A549 (cell line): ENCODE measurements at regions not wholly inside any gene's neighbourhood (a gene's known extent, or its start where the extent isn't known, plus 50 kb on each side); places are given as distances from the start of the nearest gene placed in this dataset.

ENCODE experiments used
- BHLHE40 ChIP-seq: IDR thresholded peaks from 2 replicates; pipeline ENCODE4 v1.6.1; 2012; ENCODE audit warnings: low read depth, low read length, inconsistent platforms
- CTCF ChIP-seq: fragments of >200 bp; sonication (Bioruptor Twin); formaldehyde crosslinking; IDR thresholded peaks from 3 replicates; pipeline ENCODE4 v1.5.1; 2016
- ELK1 ChIP-seq: fragments of 150-350 bp; IDR thresholded peaks from 2 replicates; pipeline ENCODE4 v1.6.1; 2014; ENCODE audit warnings: low read depth, mild to moderate bottlenecking, low read length
- EP300 ChIP-seq, 2 experiments: fragments of >200 bp; sonication (Bioruptor Twin); formaldehyde crosslinking; IDR thresholded peaks; 2 replicates in 1 of 2; 3 replicates in 1 of 2; pipeline ENCODE4 v1.6.1; 2016 to 2017
- MAFK ChIP-seq: fragments of 450-650 bp; IDR thresholded peaks from 2 replicates; pipeline ENCODE4 v1.6.1; 2014; ENCODE audit not compliant: partially characterized antibody
- MAX ChIP-seq: IDR thresholded peaks from 2 replicates; pipeline ENCODE4 v1.6.1; 2012
- MAZ ChIP-seq: fragments of 150-350 bp; IDR thresholded peaks from 2 replicates; pipeline ENCODE4 v1.6.1; 2014; ENCODE audit warnings: antibody characterized with exemption, low read depth, low read length, borderline replicate concordance
- POLR2A ChIP-seq: IDR thresholded peaks from 2 replicates; pipeline ENCODE4 v1.6.1; 2012; ENCODE audit warnings: mild to moderate bottlenecking, low read length
- POLR2AphosphoS2 ChIP-seq: conservative IDR thresholded peaks from 2 replicates; pipeline ENCODE4 v1.6.1; 2012; ENCODE audit warnings: low read length, improper control_type of control experiment, inconsistent platforms
- RAD21 ChIP-seq, 2 experiments: fragments of >200 bp in 1 of 2; sonication (Bioruptor Twin) in 1 of 2; formaldehyde crosslinking in 1 of 2; IDR thresholded peaks in 1 of 2; conservative IDR thresholded peaks in 1 of 2; 2 replicates in 1 of 2; 3 replicates in 1 of 2; pipeline ENCODE4 v1.6.1; 2012 to 2018; ENCODE audit warnings: inconsistent platforms in 1 of 2
- REST ChIP-seq: fragments of 200-600 bp; sonication (generic); IDR thresholded peaks from 2 replicates; pipeline ENCODE4 v1.6.1; 2016; ENCODE audit warnings: antibody characterized with exemption, mild to moderate bottlenecking, moderate library complexity
- RFX5 ChIP-seq: fragments of 450-650 bp; IDR thresholded peaks from 2 replicates; pipeline ENCODE4 v1.7.1; 2014; ENCODE audit warnings: antibody characterized with exemption, mild to moderate bottlenecking, moderate library complexity
- USF2 ChIP-seq: fragments of 450-650 bp; IDR thresholded peaks from 2 replicates; pipeline ENCODE4 v1.6.1; 2014; ENCODE audit warnings: antibody characterized with exemption
- ZFP36 ChIP-seq: fragments of 450-650 bp; IDR thresholded peaks from 2 replicates; pipeline ENCODE4 v1.6.1; 2014; ENCODE audit warnings: borderline replicate concordance; ENCODE audit not compliant: partially characterized antibody

- no peak for TF ChIP-seq REST
- TF ChIP-seq CTCF = no peak
- TF ChIP-seq ZFP36 = no peak
- no peak for TF ChIP-seq BHLHE40
- no peak for TF ChIP-seq MAX
- TF ChIP-seq USF2 = no peak
- TF ChIP-seq MAFK = no peak
- no peak for TF ChIP-seq RAD21 (conservative IDR thresholded peaks at IDR 0.05 in 1 of 2, IDR thresholded peaks at IDR 0.05 in 1 of 2)
- no peak for TF ChIP-seq POLR2AphosphoS2
- no peak for TF ChIP-seq MAZ
- no peak for TF ChIP-seq EP300 (IDR thresholded peaks at IDR 0.05)
- TF ChIP-seq POLR2A = no peak
- no peak for TF ChIP-seq ELK1
- TF ChIP-seq RFX5 = no peak
Measured at GRCh38 chr1:177593105-177593504, 376.8 kb downstream of the SEC16B start.
